NCI-H748 (cell line): ENCODE measurements at regions not wholly inside any gene's neighbourhood (a gene's known extent, or its start where the extent isn't known, plus 50 kb on each side); places are given as distances from the start of the nearest gene placed in this dataset.
A peak's percentile ranks its signal among the peaks of the same experiment; 100 is the strongest.

Source experiments
- DNase-seq: peaks from one replicate; lab custom pipeline; 2025; ENCODE audit not compliant: unreplicated experiment; lab: John Stamatoyannopoulos, UW

DNA sequence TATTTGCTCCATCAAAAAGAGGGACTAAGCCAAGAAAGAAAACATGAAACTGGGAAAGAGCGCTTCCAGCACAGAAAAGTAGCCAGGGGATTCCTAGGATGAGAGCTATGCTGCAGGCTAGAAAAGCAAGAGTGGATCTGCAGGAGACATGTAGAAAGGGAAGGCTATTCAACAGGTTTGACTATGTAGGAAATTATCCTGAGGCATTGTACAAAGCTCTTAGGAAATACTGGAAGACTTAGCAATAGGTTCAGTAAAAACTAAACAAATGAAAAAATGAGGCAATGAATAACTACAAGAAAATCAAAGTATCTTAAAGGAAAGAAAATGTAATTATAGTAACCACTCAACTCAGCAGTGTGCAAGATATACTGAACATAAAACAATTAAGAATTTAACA lies 178.7 kb upstream of the FOXN2 start:
- no peak for DNase-seq

DNA sequence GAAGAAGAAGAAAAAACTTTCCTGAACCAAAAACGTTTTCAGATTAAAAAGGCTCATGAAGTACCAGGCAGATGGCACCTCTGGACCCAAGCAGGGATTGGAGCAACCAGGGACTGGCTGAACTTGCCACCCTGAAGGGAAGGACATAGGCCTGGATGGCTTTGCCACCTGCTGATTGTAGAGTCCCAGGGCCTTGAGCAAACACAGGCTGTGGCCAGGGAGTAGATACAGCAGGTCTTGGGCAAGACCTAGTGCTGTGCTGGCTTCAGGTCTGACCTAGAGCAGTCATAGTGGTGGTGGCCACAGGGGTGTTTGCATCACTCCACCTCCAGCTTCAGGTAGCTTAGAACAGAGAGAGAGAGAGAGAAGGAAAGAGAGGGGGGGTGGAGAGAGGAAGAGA lies 176.7 kb upstream of the FOXN2 start:
- no peak for DNase-seq

DNA sequence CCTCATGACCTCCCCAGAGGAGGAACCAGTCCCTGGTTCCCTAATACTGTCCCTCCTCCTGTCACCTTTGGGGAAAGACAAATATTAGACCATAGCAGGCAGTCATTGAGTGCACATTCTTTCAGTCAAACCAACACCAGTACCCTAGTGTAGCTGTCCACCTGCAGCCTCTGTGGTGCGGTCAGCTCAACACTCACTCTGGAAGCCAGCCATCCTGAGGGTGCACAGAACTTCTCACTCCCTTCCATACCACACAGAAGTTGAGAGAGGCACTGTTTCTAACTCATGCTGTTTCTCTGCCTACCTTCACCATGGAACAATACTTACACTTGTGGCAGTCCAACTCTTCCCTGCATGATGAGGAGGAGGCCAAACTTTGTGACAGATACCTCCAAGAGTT lies 175.6 kb upstream of the FOXN2 start:
- DNase-seq: no peak

DNA sequence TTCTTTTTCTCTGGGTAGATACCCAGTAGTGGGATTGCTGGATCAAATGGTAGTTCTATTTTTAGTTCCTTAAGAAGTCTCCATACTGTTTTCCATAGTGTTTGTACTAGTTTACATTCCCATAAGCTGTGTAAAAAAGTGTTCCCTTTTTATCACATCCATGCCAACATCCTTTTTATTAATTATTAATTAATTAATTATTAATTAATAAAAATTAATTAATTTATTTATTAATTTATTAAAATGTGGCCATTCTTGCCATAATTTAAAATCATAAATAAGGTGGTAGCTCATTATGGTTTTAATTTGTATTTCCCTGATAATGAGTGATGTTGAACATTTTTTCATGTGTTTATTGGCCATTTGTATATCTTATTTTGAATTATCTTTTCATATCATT lies 173.9 kb upstream of the FOXN2 start:
- no peak for DNase-seq

DNA sequence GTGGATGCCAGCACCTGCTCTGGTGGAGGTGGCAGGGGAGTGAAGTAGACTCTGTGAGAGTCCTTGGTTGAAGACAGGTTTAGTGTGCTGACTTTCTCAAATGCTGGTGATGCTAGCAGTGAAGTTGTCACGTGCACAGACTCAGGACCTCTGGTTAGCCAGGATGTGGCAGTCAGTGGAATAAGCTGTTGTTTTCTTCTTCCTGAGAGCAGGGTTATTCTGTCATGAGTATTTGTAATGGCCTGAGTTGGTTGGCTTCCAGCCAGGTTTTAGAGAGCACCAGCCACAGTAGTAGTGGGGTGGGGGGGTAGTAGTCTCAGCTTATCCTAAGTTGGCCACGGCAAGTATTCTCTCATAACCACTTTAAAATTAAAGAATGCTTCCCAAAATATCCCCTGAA lies 169.7 kb upstream of the FOXN2 start:
- peak; percentile 26 for DNase-seq

DNA sequence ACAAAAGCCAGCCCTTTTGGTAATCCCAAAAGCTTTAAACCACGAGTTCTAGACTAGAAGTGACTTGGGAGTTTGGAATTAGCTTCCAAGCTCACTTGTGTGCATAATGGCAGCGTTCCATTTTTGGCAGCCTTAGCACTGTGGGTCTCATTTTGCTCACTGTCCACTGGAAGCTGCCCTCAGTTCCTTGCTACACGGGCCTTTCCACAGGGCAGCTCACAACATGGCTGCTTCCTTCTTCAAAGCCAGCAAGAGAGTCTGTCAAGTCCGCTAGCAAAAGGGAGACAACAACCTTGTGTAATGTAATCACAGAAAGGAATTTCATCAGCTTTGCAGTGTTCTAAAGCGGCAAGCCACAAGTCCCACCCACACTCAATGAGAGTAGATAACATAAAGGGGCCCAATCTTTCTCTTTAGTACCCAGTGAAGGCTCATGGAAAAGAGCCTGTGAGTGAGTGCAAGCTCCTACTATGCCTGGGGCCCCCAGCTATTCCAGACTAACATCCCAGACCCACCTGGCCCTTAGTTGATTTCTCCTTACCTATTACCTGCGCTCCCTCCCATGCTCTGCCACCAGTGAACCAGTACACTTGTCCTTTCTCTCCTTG lies 168.5 kb upstream of the FOXN2 start:
- DNase-seq: no peak

DNA sequence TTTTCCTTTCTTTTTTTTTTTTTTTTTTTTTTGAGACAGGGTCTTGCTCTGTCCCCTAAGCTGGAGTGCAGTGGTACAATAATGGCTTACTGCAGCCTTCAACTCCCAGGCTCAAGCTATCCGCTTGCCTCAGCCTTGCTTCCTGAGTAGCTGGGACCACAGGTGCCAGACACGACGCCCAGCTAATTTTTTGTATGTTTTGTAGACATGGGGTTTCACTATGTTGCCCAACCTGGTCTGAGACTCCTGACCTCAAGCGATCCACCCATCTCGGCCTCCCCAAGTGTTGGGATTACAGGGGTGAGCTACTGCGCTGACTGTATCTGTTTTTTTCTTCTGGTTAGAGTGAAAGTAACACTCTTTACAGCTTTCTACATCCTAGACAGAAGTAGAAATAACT lies 167.9 kb upstream of the FOXN2 start:
- no peak for DNase-seq

DNA sequence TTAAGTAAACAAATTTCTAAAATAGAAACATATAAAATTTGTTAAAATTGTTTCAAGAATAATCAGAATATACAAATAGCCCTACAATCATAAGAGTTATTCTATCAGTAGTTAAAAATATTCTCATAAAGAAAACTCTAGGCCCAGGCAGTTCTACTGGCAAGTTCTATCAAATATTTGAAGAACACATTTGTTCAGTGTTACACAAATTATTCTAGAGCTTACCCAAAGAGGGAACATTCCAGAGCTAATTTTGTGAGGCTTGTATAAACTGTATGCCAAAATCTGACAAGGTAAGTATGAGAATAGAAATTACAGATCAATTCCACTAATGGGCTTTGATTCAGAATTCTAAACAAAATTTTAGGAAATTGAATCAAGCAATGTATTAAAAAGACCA lies 166.8 kb upstream of the FOXN2 start:
- DNase-seq: no peak

DNA sequence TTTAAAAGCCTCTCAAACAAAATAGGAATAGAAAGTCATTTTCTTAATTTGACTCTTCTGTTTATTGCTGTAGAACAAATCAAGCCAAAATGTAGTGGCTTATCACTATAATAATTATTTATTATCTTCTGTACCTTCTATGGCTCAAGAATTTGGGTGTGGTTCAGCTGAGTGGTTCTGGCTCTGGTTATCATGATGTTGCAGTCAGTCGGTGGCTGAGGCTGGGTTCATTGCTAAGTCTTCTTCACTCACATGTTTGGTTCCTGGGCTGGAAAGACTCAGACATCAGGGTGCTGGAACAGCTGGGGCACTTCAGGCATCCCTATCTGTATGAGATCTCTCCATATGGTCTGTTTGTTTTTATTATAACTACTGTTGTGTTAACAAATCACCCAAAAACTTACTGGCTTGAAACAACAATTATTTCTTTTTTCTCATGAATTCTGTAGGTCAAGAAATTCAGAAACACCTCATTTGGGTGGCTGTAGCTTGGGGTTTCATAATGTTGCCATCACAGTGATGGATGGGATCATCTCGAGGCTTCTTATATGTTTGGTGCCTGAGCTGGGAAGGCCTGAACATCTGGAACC lies 165.5 kb upstream of the FOXN2 start:
- no peak for DNase-seq

DNA sequence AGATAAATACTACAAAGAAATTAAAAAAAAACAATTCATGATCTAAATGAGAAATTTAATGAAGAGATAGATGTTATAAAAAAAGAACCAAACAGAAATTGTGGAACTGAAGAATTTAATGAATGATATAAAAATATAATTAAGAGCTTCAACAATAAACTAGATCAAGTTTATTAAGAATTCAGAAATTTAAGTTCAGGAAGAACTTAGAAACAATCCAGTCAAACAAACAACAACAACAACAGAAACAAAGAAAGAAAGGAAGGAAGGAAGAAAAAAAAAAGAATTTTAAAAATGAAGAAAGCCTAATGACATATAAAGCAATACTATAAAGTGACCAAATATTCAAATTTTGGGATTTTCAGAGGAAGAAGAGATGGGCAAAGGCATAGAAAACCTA lies 157.3 kb upstream of the FOXN2 start:
- no peak for DNase-seq

DNA sequence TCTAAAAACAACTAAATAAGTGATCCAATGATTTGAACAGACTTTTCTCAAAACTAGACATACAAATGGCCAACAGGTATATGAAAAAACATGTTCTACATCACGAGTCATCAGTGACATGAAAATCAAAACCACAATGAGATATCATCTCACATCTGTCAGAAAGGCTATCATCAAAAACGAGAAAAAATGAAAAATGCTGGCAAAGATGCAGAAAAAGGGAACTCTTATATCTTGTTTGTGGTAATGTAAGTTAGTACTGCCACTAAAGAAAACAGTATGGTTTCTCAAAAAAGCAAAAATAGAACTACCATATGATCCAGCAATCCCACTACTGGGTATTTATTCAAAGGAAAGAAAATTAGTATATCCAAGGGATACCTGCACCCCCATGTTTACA lies 152.9 kb upstream of the FOXN2 start:
- DNase-seq: no peak

DNA sequence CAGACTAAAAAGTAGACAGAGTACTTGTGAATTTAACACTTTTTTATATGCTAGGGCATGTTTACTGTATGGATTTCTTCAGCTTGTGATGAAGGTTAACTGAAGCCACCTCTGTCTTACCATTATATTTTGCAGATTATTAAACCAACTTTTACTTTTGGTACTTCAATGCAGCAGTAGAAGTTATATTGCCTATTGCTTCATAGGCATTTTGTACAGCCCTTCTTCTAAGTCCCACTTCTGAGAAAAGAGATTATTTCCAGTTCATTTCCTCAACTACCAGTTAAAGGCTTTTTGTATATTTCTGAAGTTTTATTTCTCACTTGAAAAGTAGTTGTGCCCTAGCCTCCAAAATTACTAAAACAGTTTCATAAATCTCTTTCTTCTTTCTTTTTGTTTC lies 151.7 kb upstream of the FOXN2 start:
- DNase-seq: no peak

DNA sequence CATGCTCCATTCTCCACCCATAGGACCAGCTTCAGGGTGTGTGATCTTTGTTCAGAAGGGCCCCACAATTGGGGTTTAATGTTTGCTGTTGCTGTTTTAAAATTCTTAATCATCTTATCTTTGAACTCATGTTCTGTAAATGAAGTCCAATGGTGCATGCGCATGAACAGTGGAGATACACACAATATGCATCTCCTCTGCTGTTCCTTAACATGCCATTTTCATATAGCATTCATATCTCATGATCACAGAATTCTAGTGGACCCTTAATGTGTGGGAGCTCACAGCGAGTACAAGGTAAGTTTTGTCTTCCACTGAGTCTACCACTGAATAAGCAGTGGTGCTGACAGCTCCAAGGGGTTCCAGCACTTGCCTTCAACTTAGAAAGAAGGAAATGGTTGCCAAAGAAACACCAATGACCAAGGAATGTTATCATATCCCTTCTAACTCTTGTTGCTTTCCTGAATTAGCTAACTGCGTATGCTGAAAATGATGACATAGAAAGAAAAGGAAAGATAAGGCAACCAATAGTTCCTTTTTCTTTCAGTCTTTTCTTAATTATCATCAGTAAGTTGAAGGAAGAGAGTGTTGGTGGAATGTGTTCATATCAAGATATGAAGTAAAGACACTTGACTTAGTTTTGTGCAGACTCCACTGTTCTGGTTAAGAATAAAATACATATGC lies 149.3 kb upstream of the FOXN2 start:
- DNase-seq: no peak

DNA sequence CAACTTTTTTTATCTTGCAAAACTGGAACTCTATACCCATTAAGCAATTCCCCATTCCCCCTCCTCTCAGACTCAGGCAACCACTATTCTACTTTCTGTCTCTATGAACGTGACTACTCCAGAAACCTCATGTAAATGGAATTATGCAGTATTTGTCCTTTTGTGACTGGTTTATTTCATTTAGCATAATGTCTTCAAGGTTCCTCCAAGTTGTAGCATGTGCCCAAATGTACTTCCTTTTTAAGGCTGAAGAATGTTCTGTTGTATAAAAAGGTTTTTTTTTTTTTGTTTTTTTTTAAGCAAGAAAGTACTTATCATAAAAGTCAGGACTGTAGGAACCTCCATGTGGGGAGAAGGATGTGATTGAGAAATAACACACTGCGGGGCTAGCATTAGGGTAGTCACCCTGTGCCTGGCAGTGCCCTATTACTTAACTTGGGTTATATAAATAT lies 145.3 kb upstream of the FOXN2 start:
- no peak for DNase-seq

DNA sequence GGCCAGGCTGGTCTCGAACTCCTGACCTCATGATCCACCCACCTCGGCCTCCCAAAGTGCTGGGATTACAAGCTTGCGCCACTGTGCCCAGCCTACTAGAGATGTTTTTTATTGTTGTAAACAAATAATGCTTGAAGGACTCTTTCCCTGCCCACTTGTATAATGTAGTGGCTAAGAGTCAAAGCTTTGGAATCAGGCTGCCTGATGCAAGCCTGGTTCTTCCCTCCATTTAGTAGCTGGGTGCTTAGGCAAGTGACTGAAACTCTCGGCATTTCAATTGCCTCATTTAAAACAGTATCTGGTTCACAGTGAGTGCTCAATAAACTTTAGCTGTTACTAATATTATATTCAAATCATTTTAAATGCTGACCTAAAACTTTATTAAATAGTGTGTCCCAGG lies 144.2 kb upstream of the FOXN2 start:
- no peak for DNase-seq

DNA sequence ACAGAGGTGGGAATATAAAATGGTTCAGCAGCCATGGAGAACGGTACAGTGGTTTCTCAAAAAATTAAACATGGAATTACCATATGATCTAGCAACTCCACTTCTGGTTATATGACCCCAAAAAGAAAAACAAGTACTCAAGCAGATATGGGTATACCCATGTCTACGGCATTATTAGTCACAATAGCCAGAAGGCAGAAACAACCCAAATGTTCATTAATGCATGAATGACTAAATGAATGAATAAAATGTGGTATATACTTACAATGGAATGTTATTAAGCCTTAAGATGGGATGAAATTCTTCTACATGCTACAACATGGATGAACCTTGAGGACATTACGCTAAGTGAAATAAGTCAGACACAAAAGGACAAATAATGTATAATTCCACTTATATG lies 141.3 kb upstream of the FOXN2 start:
- no peak for DNase-seq

DNA sequence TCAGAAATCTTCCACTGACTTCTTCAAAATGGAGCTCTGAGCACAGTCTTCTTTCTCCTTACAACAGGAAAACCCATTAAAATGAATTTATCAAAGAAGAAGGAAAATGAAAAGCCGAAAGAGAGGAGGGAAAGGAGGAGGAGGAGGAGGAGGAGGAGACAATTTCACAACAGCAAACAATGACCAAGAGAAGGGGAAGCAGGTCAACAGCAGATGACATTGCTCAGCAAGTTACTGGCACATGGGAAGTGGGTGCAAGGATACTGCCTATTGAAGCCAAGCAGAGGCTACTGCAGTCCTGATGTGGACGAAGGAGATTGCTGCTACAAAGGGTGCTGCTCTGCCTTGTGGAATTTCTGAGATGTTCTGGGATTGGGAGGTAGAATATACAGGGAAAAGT lies 140.0 kb upstream of the FOXN2 start:
- DNase-seq: no peak

DNA sequence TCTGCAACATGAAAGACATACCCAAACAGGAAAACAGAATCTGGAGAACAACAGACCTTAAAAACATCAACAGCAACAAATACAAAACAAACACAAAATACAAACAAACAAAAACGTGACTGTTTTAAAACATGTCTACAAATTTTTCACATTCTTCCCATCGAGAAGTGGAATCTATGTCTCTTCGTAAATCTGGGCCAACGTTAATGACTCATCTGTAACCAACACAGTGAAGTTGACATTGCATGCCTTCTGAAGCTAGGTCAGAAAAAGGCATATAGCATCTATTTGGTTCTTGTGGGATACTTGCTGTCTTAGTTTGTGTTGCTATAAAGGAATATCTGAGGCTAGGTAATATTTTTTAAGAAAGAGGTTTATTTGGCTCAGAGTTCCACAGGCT lies 139.2 kb upstream of the FOXN2 start:
- no peak for DNase-seq

DNA sequence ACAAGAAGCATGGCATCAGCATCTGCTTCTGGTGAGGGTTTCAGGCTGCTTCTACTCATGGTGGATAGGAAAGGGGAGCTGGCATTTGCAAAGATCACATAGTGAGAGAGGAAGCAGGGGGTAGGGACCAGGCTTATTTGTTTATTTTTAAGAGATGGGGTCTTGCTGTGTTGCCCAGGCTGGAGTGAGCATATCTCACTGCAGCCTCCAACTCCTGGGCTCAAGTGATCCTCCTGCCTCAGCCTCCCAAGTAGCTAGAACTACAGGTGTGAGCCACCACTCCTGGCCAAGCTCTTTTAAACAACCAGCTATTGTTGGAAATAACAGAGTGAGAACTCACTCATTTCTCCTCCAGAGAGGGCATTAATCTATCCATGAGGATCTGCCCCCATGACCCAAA lies 138.8 kb upstream of the FOXN2 start:
- no peak for DNase-seq

DNA sequence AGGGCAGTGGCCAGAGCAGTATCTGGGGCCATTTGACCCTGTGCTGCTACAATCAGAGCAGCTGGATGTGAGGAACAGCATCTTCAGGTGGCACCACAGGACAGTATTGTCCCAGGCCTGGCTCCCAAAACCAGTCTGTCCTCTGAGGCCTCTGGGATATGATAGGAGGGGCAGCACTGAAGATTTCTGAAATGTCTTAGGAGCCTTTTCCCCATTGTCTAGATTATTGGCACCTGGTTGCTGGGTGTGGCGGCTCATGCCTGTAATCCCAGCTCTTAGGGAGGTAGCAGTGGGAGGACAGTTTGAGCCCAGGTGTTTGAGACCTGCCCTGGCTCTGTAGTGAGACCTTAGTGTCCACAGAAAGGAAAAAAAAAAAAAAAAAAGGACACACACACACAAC lies 137.6 kb upstream of the FOXN2 start:
- no peak for DNase-seq

DNA sequence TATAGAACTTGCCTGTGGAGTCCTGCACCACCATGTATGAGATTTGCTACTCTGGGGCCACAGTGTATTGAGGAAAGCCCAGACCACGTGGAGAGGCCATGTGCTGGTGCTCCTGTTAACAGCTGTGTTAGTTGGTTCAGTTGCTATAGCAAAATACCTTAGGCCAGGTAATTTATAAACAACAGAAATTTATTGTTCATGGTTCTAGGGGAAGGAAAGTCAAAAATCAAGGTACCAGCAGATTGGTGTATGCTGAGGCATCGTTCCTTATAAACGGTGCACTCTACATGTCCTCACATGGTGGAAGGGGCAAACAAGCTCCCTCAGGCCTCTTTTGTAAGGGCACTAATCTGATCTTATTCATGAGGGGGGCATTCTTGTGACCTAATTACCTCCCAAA lies 135.9 kb upstream of the FOXN2 start:
- DNase-seq: no peak

DNA sequence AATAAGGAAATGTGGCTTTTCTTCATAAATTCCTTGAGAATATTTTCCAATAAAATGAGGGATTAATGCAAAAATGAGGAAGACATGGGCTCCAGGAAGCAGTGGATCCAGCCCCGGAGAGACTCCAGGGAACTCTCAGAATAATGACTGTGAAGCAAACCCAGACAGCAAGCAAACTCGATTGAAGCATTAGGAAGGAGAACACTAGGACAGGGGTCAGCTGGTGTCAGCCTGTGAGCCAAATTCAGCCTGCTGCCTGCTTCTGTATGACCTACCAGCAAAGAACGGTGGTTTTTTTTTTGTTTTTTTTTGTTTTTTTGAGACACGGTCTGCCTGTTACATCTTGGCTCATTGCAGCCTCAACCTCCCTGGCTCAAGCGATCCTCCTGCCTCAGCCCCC lies 133.9 kb upstream of the FOXN2 start:
- DNase-seq: no peak

DNA sequence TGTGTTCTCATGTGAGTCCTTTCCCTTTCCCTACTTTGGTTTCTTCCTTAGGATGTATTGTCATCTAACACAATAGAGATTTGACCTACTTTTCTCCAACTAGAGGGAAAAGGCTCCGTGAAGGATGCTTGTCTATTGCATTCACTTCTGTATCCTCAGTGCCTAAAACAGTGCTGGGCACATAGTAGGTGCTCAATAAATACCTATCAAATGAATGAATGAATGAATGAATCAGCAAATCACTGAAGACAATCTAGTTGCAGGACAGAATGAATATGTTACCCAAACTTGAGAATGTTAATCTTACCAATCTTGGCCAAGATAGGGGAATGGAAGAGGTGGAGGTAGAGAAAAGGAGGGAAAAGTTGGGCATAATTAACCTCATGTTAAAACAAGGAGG lies 131.2 kb upstream of the FOXN2 start:
- DNase-seq: no peak
